VCaP (cell line): ENCODE measurements at regions not wholly inside any gene's neighbourhood (a gene's known extent, or its start where the extent isn't known, plus 50 kb on each side); places are given as distances from the start of the nearest gene placed in this dataset.

ENCODE experiments used
- H3K27ac ChIP-seq: fragments of 450-650 bp; 2 replicates; pipeline ENCODE4 v1.5.1; 2017
- CTCF ChIP-seq: fragments of 450-650 bp; conservative IDR thresholded peaks from 2 replicates; pipeline ENCODE4 v1.5.1; 2017; ENCODE audit warnings: mild to moderate bottlenecking, moderate library complexity

GRCh38 chr5:2381861-2382260 is 369.6 kb downstream of the IRX2 start:
- no peak overlapping the region for H3K27ac ChIP-seq
- TF ChIP-seq CTCF: no peak

- no peak overlapping the region for H3K27ac ChIP-seq
- TF ChIP-seq CTCF: no peak
These were observed 370.4 kb downstream of the IRX2 start for GRCh38 chr5:2381070-2381469.

GRCh38 chr5:2378976-2379375 is 372.5 kb downstream of the IRX2 start:
- no peak overlapping the region for H3K27ac ChIP-seq
- no peak for TF ChIP-seq CTCF

- H3K27ac ChIP-seq: no peak overlapping the region
- no peak for TF ChIP-seq CTCF
These were observed 373.4 kb downstream of the IRX2 start for GRCh38 chr5:2378108-2378507.

- no peak for TF ChIP-seq CTCF
- no peak overlapping the region for H3K27ac ChIP-seq
These were observed 375.0 kb downstream of the IRX2 start for GRCh38 chr5:2376486-2376885.

- no peak for TF ChIP-seq CTCF
- no peak overlapping the region for H3K27ac ChIP-seq
These were observed 375.7 kb downstream of the IRX2 start for GRCh38 chr5:2375757-2376250.

GRCh38 chr5:2375291-2375690 is 376.2 kb downstream of the IRX2 start:
- no peak overlapping the region for H3K27ac ChIP-seq
- no peak for TF ChIP-seq CTCF

- H3K27ac ChIP-seq: no peak overlapping the region
- TF ChIP-seq CTCF: no peak
These were observed 376.8 kb downstream of the IRX2 start for GRCh38 chr5:2374703-2375102.
